H9 (cell line): ENCODE measurements at regions not wholly inside any gene's neighbourhood (a gene's known extent, or its start where the extent isn't known, plus 50 kb on each side); places are given as distances from the start of the nearest gene placed in this dataset.

Experiments used
- DNase-seq: peaks from one replicate; pipeline ENCODE4 v3.0.0-alpha.2; 2017
- H2AFZ ChIP-seq: one replicate; pipeline ENCODE4 v1.6.1; 2013; ENCODE audit warnings: mild to moderate bottlenecking, low read length, control low read depth, moderate library complexity
- H2AK5ac ChIP-seq: 2 replicates; pipeline ENCODE4 v1.6.1; 2013; ENCODE audit warnings: low read length, control low read depth, mixed read lengths; ENCODE audit not compliant: insufficient read length
- H2BK120ac ChIP-seq: one replicate; pipeline ENCODE4 v1.6.1; 2013; ENCODE audit warnings: low read depth, mild to moderate bottlenecking, low read length, control low read depth, inconsistent platforms; ENCODE audit not compliant: poor library complexity, severe bottlenecking
- H2BK12ac ChIP-seq: 2 replicates; pipeline ENCODE4 v1.6.1; 2013; ENCODE audit warnings: low read length, control low read depth, mixed read lengths, low read depth; ENCODE audit not compliant: insufficient read length
- H2BK15ac ChIP-seq: 2 replicates; pipeline ENCODE4 v1.6.1; 2013; ENCODE audit warnings: low read depth, low read length, control low read depth
- H2BK20ac ChIP-seq: one replicate; pipeline ENCODE4 v1.6.1; 2013; ENCODE audit warnings: low read depth, mild to moderate bottlenecking, low read length, control low read depth, inconsistent platforms; ENCODE audit not compliant: poor library complexity, severe bottlenecking
- H2BK5ac ChIP-seq: 2 replicates; pipeline ENCODE4 v1.6.1; 2013; ENCODE audit warnings: low read length, control low read depth, mixed read lengths; ENCODE audit not compliant: insufficient read length
- H3K14ac ChIP-seq: 2 replicates; pipeline ENCODE4 v1.6.1; 2013; ENCODE audit warnings: low read length, control low read depth; ENCODE audit not compliant: insufficient read depth
- H3K18ac ChIP-seq: 2 replicates; pipeline ENCODE4 v1.6.1; 2013; ENCODE audit warnings: low read depth, mild to moderate bottlenecking, mixed read lengths, low read length, control low read depth; ENCODE audit not compliant: insufficient read length
- H3K23ac ChIP-seq: 2 replicates; pipeline ENCODE4 v1.6.1; 2013; ENCODE audit warnings: low read length, control low read depth, mixed read lengths, low read depth; ENCODE audit not compliant: insufficient read length
- H3K23me2 ChIP-seq: 2 replicates; pipeline ENCODE4 v1.6.1; 2013; ENCODE audit warnings: low read depth, mild to moderate bottlenecking, mixed read lengths, low read length, control low read depth; ENCODE audit not compliant: insufficient read length, poor library complexity, severe bottlenecking
- H3K27ac ChIP-seq: 2 replicates; pipeline ENCODE4 v1.5.1; 2013; ENCODE audit warnings: low read length, control low read depth, mixed read lengths, low read depth; ENCODE audit not compliant: insufficient read length
- H3K27me3 ChIP-seq: 2 replicates; pipeline ENCODE4 v1.6.1; 2013; ENCODE audit warnings: low read length, control low read depth, inconsistent platforms; ENCODE audit not compliant: insufficient read depth
- H3K4ac ChIP-seq: 2 replicates; pipeline ENCODE4 v1.6.1; 2013; ENCODE audit warnings: low read depth, mild to moderate bottlenecking, control low read depth, inconsistent platforms, low read length, moderate library complexity
- H3K4me1 ChIP-seq: 2 replicates; pipeline ENCODE4 v1.6.1; 2013; ENCODE audit warnings: low read length, control low read depth, inconsistent platforms; ENCODE audit not compliant: insufficient read depth
- H3K4me2 ChIP-seq: 2 replicates; pipeline ENCODE4 v1.6.1; 2013; ENCODE audit warnings: low read length, control low read depth, mixed read lengths; ENCODE audit not compliant: insufficient read length, insufficient read depth
- H3K56ac ChIP-seq: 2 replicates; pipeline ENCODE4 v1.6.1; 2013; ENCODE audit warnings: low read depth, mild to moderate bottlenecking, mixed read lengths, low read length, control low read depth; ENCODE audit not compliant: insufficient read length
- H3K79me1 ChIP-seq: 2 replicates; pipeline ENCODE4 v1.6.1; 2013; ENCODE audit warnings: low read depth, mild to moderate bottlenecking, moderate library complexity, low read length, control low read depth, inconsistent platforms; ENCODE audit not compliant: insufficient read depth, poor library complexity, severe bottlenecking
- H3K79me2 ChIP-seq: 2 replicates; pipeline ENCODE4 v1.6.1; 2013; ENCODE audit warnings: low read length, control low read depth, inconsistent platforms; ENCODE audit not compliant: insufficient read depth
- H3K9ac ChIP-seq: 2 replicates; pipeline ENCODE4 v1.6.1; 2013; ENCODE audit warnings: low read length, control low read depth, mixed read lengths; ENCODE audit not compliant: insufficient read length; ENCODE audit errors: extremely low read depth
- H3K9me3 ChIP-seq: one replicate; pipeline ENCODE4 v1.6.1; 2013; ENCODE audit warnings: low read depth, low read length, inconsistent platforms; ENCODE audit not compliant: control insufficient read depth
- H3T11ph ChIP-seq: one replicate; pipeline ENCODE4 v1.6.1; 2013; ENCODE audit warnings: mild to moderate bottlenecking, low read length, control low read depth, inconsistent platforms
- H4K20me1 ChIP-seq: one replicate; pipeline ENCODE4 v1.6.1; 2013; ENCODE audit not compliant: control insufficient read depth, insufficient read length, insufficient read depth
- H4K5ac ChIP-seq: 2 replicates; pipeline ENCODE4 v1.6.1; 2013; ENCODE audit warnings: low read depth, mild to moderate bottlenecking, mixed read lengths, low read length, control low read depth; ENCODE audit not compliant: insufficient read length
- H4K8ac ChIP-seq: replicated peaks from 2 replicates; pipeline ENCODE4 v1.6.1; 2013; ENCODE audit warnings: low read length, control low read depth, mixed read lengths, low read depth; ENCODE audit not compliant: insufficient read length
- H4K91ac ChIP-seq: 2 replicates; pipeline ENCODE4 v1.6.1; 2013; ENCODE audit warnings: low read depth, mild to moderate bottlenecking, moderate library complexity, mixed read lengths, low read length, control low read depth; ENCODE audit not compliant: insufficient read length
- H3K27ac Mint-ChIP-seq, 3 experiments: 2 replicates in 2 of 3; 3 replicates in 1 of 3; pipeline ENCODE4 v1.8.0; 2020 to 2021; ENCODE audit warnings: mixed read lengths in 3 of 3, mild to moderate bottlenecking in 1 of 3, moderate library complexity in 1 of 3
- H3K27me3 Mint-ChIP-seq: 2 replicates; pipeline ENCODE4 v1.8.0; 2021; ENCODE audit warnings: low read depth, mild to moderate bottlenecking, moderate library complexity, mixed read lengths
- H3K36me3 Mint-ChIP-seq, 3 experiments: 2 replicates in 2 of 3; 3 replicates in 1 of 3; pipeline ENCODE4 v1.8.0; 2020 to 2021; ENCODE audit warnings: low read depth in 3 of 3, mixed read lengths in 3 of 3; ENCODE audit not compliant: insufficient read depth in 1 of 3
- H3K4me1 Mint-ChIP-seq, 2 experiments: 2 replicates each; pipeline ENCODE4 v1.8.0; 2020; ENCODE audit warnings: mixed read lengths in 2 of 2
- H3K4me3 Mint-ChIP-seq, 2 experiments: 2 replicates in 1 of 2; 3 replicates in 1 of 2; pipeline ENCODE4 v1.8.0; 2020 to 2021; ENCODE audit warnings: mild to moderate bottlenecking in 2 of 2, mixed read lengths in 2 of 2, moderate library complexity in 1 of 2
- H3K9me3 Mint-ChIP-seq, 2 experiments: 2 replicates in 1 of 2; 3 replicates in 1 of 2; pipeline ENCODE4 v1.8.0; 2020; ENCODE audit warnings: mild to moderate bottlenecking in 2 of 2, mixed read lengths in 2 of 2, moderate library complexity in 1 of 2
- CTCF ChIP-seq: fragments of 200-600 bp; sonication (generic); conservative IDR thresholded peaks from 3 replicates; pipeline ENCODE4 v1.8.0; 2021; ENCODE audit warnings: antibody characterized with exemption, mild to moderate bottlenecking
- WGBS: extraction: QIAGEN DNeasy Blood & Tissue Kit; methylation state at CpG from one replicate; pipeline ENCODE4 v1.1.7; 2013; ENCODE audit warnings: missing lambda C conversion rate, low lambda C conversion rate, mixed read lengths; ENCODE audit not compliant: insufficient read length; ENCODE audit errors: extremely low coverage; 5-methylcytosine and 5-hydroxymethylcytosine counted together

GRCh38 chr9:103999375-104000062, 94.6 kb upstream of the SMC2 start:
- H4K20me1 ChIP-seq: no peaks in the 10 kb centered on the region
- no peak overlapping the region for H3K27ac ChIP-seq
- H3K9me3 ChIP-seq: no peaks in the 10 kb centered on the region
- no peaks in the 10 kb centered on the region for H3K79me2 ChIP-seq
- H3K14ac ChIP-seq: no peak overlapping the region
- H3K23me2 ChIP-seq: no peaks in the 10 kb centered on the region
- no peak overlapping the region for H4K91ac ChIP-seq
- H4K8ac ChIP-seq: no peak overlapping the region
- no peak overlapping the region for H2BK12ac ChIP-seq
- H2AFZ ChIP-seq: no peak overlapping the region
- no peaks in the 10 kb centered on the region for H3K27me3 Mint-ChIP-seq
- H3K4me3 Mint-ChIP-seq: no peak overlapping the region
- no peak overlapping the region for H2BK20ac ChIP-seq
- no peaks in the 10 kb centered on the region for H3K4me1 ChIP-seq
- H3K18ac ChIP-seq: no peak overlapping the region
- no peak overlapping the region for H2BK120ac ChIP-seq
- no peaks in the 10 kb centered on the region for H3K27me3 ChIP-seq
- no peaks in the 10 kb centered on the region for H3K79me1 ChIP-seq
- H3K56ac ChIP-seq: no peak overlapping the region
- H3K27ac Mint-ChIP-seq: no peak overlapping the region
- no peak overlapping the region for H2AK5ac ChIP-seq
- no peak overlapping the region for H3K9ac ChIP-seq
- H3K4ac ChIP-seq: no peak overlapping the region
- H3K4me2 ChIP-seq: no peak overlapping the region
- no peak for DNase-seq
- WGBS: no CpG with 5 or more reads among the region's 40 CpGs
- H3K4me1 Mint-ChIP-seq: no peaks in the 10 kb centered on the region
- no peak overlapping the region for H2BK15ac ChIP-seq
- H3T11ph ChIP-seq: no peak overlapping the region
- TF ChIP-seq CTCF: no peak
- no peaks in the 10 kb centered on the region for H3K36me3 Mint-ChIP-seq
- H3K23ac ChIP-seq: no peak overlapping the region
- H3K9me3 Mint-ChIP-seq: no peaks in the 10 kb centered on the region
- H4K5ac ChIP-seq: no peak overlapping the region
- H2BK5ac ChIP-seq: no peak overlapping the region
